ENCODE measurements at regions not wholly inside any gene's neighbourhood (a gene's known extent, or its start where the extent isn't known, plus 50 kb on each side); places are given as distances from the start of the nearest gene placed in this dataset.

GRCh38 chr7:81111781-81112540 is 193.1 kb upstream of the SEMA3C start:
- TF ChIP-seq CTCF (IDR thresholded peaks at IDR 0.05), result no peak
- TF ChIP-seq GATA3 (IDR thresholded peaks at IDR 0.05; ENCODE audit: borderline replicate concordance), result no peak
- no peak for TF ChIP-seq REST (IDR thresholded peaks at IDR 0.05)
- TF ChIP-seq RFX5 (IDR thresholded peaks at IDR 0.05), result no peak
- TF ChIP-seq JUN (IDR thresholded peaks at IDR 0.05), result no peak
- TF ChIP-seq E2F6 (IDR thresholded peaks at IDR 0.05; ENCODE audit: borderline replicate concordance, low read depth), result no peak
- no peak for TF ChIP-seq ELK1 (IDR thresholded peaks at IDR 0.05; ENCODE audit: low read depth, low read length)
- TF ChIP-seq CHD2 (IDR thresholded peaks at IDR 0.05; ENCODE audit: low read length, partially characterized antibody), result no peak
- no peak for TF ChIP-seq POLR2A (IDR thresholded peaks at IDR 0.05; ENCODE audit: low read length)
- TF ChIP-seq CHD4 (IDR thresholded peaks at IDR 0.05; ENCODE audit: borderline replicate concordance), result no peak
- no peak for TF ChIP-seq SMC3 (IDR thresholded peaks at IDR 0.05)
- no peak for TF ChIP-seq HMGXB4 (CRISPR knock-in tag; IDR thresholded peaks at IDR 0.05; ENCODE audit: borderline replicate concordance)
